HG02571 (cell line): ENCODE measurements at regions not wholly inside any gene's neighbourhood (a gene's known extent, or its start where the extent isn't known, plus 50 kb on each side); places are given as distances from the start of the nearest gene placed in this dataset.

Experiments used
- ATAC-seq: cut with Tn5 transposase; IDR thresholded peaks from one replicate; pipeline ENCODE4 v1.9.1; 2021; ENCODE audit warnings: mild to moderate bottlenecking, moderate library complexity; ENCODE audit not compliant: unreplicated experiment

DNA sequence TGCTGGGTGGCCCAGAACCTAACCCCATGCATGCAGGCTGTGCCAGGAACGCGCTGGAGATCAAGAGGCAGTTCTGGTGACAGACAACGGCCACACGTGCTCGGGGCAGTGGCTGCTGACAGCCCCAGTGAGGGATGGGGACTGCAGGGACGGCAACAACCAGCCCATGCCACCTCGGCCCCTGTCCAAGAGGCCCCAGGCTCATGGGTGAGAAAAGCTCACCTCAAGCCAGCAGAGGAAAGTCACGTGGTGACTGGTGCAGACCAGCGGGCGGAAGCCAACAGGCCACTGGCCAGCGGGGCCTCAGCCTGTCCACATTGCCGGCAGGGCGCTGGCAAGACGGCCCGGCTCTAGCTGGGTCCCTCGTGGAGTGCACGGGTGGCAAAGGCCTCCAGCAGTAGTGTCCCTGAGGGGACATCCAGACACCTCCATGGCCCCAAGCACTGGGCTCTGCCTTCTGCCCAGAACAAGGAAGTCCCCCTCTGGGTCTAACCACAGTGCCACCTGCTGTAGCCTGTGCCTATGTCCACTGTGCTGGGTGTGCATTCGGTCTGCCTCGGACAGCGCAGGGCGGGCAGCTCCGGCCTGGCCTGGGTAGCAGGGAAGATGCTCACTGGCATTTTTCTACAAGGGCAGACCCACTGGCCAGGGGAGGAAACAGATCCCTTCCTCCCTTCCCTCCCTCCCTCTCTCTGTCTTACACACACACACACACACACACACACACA is 134.1 kb downstream of the NCOR2 start:
- ATAC-seq = no peak

DNA sequence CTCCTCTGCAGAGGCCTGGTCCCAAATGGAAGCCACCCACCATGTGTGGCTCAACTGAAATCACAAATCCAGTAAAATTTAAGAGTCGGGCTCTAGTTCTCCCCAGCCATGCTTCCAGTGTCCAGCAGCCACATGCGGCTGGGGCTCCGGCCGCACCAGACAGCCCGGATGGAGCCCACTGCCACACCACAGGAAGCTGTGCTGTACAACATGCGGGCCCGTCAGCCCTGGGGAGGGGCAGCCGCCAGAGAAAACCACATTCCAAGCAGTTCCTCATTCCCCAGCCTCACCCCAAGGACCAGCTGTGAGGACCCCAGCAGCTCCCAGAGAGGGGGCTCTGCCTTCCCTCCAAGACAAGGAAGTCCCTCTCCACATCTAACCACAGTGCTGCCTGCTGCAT is 135.0 kb downstream of the NCOR2 start:
- ATAC-seq = no peak

- ATAC-seq = no peak
These were observed 135.4 kb downstream of the NCOR2 start for GRCh38 chr12:124431971-124432370.

DNA sequence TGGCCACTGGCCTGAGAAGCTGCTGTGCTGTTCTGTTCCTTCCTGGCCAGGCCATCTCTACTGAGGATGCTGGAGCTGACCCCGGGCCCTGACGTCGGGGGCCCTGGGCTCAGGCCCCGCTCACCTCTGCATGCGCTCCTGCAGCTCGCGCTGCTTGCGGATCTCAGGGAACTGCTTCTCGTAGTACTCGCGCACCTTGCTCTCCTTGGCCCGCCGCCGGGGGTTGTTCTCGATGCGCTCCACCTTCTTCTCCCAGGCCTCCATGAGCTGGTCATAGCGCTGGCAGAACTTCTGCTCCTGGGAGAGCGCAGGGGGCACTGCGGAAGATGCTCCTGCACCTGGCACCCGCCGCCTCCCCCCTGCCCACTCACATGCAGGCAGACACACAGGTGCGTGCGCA is 135.6 kb downstream of the RFLNA start:
- no peak for ATAC-seq

DNA sequence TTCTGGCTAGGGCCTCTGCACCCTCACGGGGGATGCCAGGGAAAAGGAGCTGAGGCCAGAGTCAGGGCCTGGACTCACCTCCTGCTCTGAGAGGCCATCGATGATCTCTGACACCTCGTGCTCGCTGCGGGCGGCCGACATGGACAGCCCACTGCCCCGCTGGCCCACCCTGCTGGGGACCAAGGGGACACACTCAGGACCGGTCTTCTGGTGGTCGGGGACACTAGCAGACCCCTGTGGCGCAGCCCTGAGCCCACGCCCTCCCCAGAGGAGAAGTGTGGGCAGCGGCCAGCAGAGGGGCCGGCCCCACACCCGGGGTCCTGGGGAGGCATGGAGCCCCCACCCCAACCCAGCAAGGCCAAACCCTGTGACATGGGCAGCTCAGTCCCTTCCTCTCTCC is 134.6 kb downstream of the RFLNA start:
- no peak for ATAC-seq

DNA sequence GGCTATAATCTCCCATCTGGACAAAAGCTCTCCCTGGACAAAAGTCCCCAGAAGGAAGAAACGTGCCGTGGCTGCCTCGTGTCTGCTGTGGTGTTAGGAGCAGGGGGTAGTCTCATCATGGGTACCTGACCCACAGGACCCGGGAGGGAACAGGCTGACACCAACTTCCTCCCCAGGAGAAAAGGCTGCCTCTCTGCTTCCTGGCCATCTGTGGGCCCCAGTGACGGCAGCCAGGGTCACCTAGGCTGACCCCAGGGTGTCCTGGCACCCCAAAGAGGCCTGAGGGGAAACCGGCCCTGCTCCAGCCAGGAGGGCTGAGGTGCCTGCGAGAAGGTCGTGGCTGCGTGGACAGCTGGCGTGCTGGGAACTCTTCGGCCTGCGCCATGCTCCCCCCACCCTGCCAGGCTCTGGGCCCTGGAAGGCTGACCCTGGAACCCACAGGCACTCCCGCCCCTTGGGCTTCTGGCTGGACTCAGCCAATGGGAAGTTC is 133.9 kb downstream of the RFLNA start:
- no peak for ATAC-seq

DNA sequence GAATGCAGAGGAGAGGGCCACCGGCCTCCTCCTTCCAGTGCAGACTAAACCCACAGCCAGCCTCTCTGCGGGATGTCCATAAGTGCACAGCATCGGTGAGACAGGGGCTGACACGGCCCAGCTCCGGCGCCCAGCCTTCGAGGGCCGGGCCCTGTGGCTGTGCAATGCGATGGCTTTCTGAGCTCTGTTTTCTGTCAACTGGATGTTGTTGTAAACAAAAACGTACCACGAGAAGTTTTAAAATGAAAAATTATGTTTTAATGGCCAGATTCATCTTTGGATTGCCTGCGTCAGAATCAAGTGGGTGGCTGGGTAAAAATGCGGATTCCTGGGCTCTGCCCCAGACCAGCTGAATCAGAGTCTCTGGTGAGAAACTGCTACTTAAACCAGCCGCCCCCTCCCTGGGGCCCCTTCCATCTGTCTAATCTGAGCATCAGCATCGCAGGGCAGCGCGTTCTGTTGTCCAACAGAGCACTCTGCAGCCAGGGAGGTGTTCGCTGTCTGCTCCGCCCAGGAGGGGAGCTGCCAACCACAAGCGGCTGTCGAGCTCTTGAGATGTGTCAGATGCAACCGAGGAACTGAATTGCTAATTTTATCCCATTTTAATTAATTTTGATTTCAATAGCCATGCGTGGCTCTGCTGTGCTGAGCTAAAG is 133.4 kb downstream of the RFLNA start:
- no peak for ATAC-seq

GRCh38 chr12:124426594-124427555 is 132.0 kb downstream of the RFLNA start:
- ATAC-seq = no peak

GRCh38 chr12:124425667-124426066 is 130.8 kb downstream of the RFLNA start:
- ATAC-seq = no peak

- no peak for ATAC-seq
These were observed 129.6 kb downstream of the RFLNA start for GRCh38 chr12:124424516-124424905.

GRCh38 chr12:124423761-124424515 is 129.0 kb downstream of the RFLNA start:
- ATAC-seq = no peak

DNA sequence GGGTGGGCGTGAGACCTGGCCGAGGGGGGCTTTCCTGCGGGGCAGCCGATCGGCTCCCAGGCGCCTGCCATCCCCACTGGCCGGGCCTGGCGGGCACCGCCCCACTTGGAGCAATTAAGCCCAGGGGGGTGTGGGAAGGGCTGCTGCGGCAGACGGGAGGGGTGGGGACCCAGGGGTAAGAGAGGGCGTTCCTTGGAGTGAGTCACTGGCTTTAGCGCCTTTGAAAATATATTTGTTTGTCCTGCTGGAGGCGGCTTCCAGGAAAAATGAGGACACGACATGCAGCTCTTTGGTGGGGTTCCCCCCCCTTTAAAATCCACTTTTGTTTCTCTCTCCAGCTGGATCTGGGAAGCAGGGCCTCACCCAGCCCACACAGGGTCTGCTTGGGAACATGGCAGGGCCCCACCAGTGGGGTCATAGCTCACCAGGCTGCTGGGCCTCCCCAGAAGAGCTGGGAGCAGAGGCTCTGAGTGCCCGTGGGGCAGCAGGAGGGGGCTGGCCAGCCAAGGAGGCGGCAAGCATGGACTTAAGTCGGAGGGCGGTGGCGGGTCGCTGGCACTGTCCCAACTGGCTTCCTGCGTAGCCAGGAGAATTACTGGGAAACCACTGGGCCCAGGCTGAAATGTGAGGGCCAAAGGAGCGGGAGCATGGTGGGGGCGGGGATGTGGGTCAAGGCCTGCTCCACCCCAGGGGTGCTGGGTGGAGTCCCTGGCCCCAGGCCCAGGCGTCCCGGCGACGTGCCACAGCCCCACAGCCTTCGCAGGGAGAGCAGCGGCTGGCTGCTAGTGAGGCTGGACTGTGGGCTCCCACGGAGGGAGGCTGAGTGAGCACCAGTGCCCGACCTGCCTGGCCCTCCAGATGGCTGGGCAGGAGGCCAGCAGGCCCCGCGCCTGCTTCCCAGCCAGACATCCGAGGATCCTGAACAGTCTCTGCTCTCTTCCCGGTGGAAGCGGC is 128.0 kb downstream of the RFLNA start:
- ATAC-seq = no peak

- ATAC-seq = no peak
These were observed 127.3 kb downstream of the RFLNA start for GRCh38 chr12:124422142-124422569.

- no peak for ATAC-seq
These were observed 126.2 kb downstream of the RFLNA start for GRCh38 chr12:124420996-124421674.

DNA sequence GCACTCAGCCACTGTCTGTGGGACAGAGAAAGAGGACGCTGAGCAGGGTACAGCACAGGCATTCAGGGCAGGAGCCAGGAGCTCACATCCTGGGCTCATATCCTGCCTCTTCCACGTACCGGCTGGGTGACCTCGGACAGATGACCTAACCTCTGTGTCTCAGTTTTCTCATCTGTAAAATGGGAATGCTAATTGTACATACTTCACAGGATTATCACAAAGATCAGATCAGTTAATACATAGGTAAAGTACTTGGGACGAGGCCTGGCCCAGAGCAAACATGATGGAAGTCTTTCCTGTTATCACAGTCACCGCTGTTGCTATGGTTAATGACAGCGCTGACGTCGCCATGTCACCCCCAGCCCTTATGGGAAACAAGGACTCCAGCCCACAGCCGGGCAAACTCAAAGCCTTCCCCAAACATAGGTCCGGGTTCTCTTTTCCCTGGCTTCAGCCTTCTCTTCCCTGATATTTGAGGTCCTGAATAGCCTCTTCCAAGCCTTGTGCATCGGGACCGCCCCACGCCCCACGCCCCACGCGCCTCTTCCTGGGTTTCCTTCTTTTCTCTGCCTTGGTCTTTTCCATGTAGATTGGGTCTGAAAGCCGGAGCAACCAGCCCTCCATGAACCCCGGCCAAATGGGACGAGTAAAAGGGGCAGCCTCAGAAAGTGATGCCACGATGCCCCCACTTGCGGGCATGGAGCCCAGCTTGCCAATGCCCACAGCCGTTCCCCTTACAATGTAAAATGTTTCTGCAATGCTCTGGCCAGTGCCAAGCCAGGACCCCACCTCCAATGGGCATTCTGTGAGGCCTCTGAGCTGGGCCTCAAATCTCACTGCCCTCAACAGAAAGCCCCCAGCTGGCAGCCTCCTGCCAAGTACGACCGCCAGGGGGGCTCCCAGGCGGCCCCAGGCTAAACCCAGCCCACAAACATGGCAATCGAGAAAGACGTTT is 125.4 kb downstream of the RFLNA start:
- ATAC-seq = no peak

DNA sequence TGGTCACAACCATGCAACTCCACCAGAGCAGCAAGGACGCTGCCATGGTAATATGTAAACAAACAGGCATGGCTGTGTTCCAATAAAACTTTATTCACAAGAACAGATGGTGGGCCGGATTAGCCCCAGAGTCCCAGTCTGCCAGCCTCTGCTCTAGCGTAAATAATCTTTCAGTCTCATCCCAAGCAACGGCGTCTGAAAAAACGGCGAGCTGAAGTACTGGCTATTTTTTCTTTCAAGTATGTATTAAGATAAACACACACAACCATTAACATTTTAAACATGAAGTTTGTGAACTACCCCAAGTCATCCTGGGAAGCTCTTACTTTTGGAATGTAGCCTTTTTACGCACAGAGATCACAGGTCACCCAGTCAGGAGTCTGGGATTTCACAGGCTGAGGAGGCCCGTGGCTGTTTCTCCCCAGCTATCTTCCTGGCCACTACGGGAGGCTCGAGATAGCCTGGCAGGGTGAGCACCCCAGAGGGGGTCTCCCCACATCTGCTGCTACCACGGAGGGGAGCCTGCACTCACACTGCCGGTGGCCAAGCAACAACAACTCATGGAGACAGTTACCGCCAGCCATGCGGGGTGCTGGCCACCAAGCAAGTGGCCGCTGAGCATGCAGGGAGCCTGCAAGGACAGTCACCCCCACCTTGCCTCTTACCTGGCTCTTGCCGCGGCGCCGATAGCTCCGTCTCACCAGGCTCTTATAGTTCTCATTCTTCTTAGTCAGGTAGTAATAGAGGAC is 124.6 kb downstream of the RFLNA start:
- ATAC-seq = no peak

GRCh38 chr12:124418791-124419190 is 123.9 kb downstream of the RFLNA start:
- ATAC-seq = no peak
